B cell (primary cell): ENCODE measurements at regions not wholly inside any gene's neighbourhood (a gene's known extent, or its start where the extent isn't known, plus 50 kb on each side); places are given as distances from the start of the nearest gene placed in this dataset.

Source experiments
- ATAC-seq: fragments of 200-7000 bp; cut with Tn5 transposase; one replicate; pipeline ENCODE4 v1.10.0; 2021; ENCODE audit warnings: low read depth, mild to moderate bottlenecking, moderate number of reproducible peaks, moderate library complexity
- CTCF ChIA-PET: fragments of 350-600 bp; sonication (Branson Sonifier 250); formaldehyde crosslinking; loops from one replicate; lab custom pipeline; 2021; ENCODE audit warnings: antibody characterized with exemption, inconsistent platforms; lab: Charles Lee
- POLR2A ChIA-PET: fragments of 350-600 bp; sonication (Branson Sonifier 250); formaldehyde crosslinking; loops from one replicate; lab custom pipeline; 2021; ENCODE audit warnings: antibody characterized with exemption; lab: Charles Lee
- DNase-seq: peaks from one replicate; pipeline ENCODE4 v3.0.0; 2013
- H2AFZ ChIP-seq: 2 replicates; pipeline ENCODE4 v1.6.1; 2012; ENCODE audit warnings: mild to moderate bottlenecking, low read depth, low read length; ENCODE audit not compliant: insufficient read depth, poor library complexity, severe bottlenecking
- H3K27ac ChIP-seq, 2 donors: 1 replicate in 1 of 2; 2 replicates in 1 of 2; pipeline ENCODE4 v1.5.1; 2012 to 2013; ENCODE audit warnings: low read length in 2 of 2, mild to moderate bottlenecking in 2 of 2, moderate library complexity in 1 of 2
- H3K27me3 ChIP-seq, 4 experiments: fragments of 200-600 bp in 1 of 4; sonication (generic) in 1 of 4; replicated peaks in 1 of 4; 1 replicate in 2 of 4; 2 replicates in 2 of 4; pipeline versions ENCODE4 v1.6.1 to v1.7.0; 2013 to 2016; ENCODE audit warnings: low read length in 3 of 4, mild to moderate bottlenecking in 2 of 4, mixed read lengths in 1 of 4, moderate library complexity in 1 of 4; ENCODE audit not compliant: insufficient read depth in 4 of 4, control insufficient read depth in 3 of 4; ENCODE audit errors: control extremely low read depth in 1 of 4
- H3K36me3 ChIP-seq, 2 experiments: replicated peaks in 1 of 2; 1 replicate in 1 of 2; 2 replicates in 1 of 2; pipeline versions ENCODE4 v1.6.1 to v1.7.1; 2013; ENCODE audit warnings: low read length in 1 of 2; ENCODE audit not compliant: insufficient read depth in 2 of 2, control insufficient read depth in 1 of 2; ENCODE audit errors: control extremely low read depth in 1 of 2, extremely low read depth in 1 of 2
- H3K4me1 ChIP-seq, 2 donors: fragments of 200-600 bp in 1 of 2; sonication (generic) in 1 of 2; 1 replicate in 1 of 2; 2 replicates in 1 of 2; pipeline versions ENCODE4 v1.5.1 to v1.6.1; 2013 to 2017; ENCODE audit warnings: low read length in 2 of 2; ENCODE audit not compliant: control insufficient read depth in 2 of 2, insufficient read depth in 2 of 2
- H3K4me2 ChIP-seq: replicated peaks from 2 replicates; pipeline ENCODE3; 2012; ENCODE audit warnings: mild to moderate bottlenecking, low read depth, low read length; ENCODE audit not compliant: poor library complexity, severe bottlenecking
- H3K4me3 ChIP-seq, 5 experiments: fragments of 200-600 bp in 1 of 5; sonication (generic) in 1 of 5; 1 replicate in 3 of 5; 2 replicates in 2 of 5; pipeline versions ENCODE4 v1.5.1 to v1.7.0; 2011 to 2016; ENCODE audit warnings: low read length in 4 of 5, mild to moderate bottlenecking in 4 of 5, low read depth in 2 of 5, control low read depth in 1 of 5, moderate library complexity in 1 of 5; ENCODE audit not compliant: insufficient read depth in 1 of 5; ENCODE audit errors: control extremely low read depth in 1 of 5, extremely low read depth in 1 of 5
- H3K79me2 ChIP-seq: fragments of 200-600 bp; sonication (generic); one replicate; pipeline ENCODE4 v1.6.0; 2016; ENCODE audit warnings: low read length; ENCODE audit not compliant: control insufficient read depth, insufficient read depth
- H3K9ac ChIP-seq: fragments of 200-600 bp; sonication (generic); 2 replicates; pipeline ENCODE4 v1.6.1; 2017; ENCODE audit warnings: mild to moderate bottlenecking, low read length, moderate library complexity
- H3K9me3 ChIP-seq, 3 donors: one replicate each; pipeline versions ENCODE4 v1.6.1 to v1.7.1; 2013; ENCODE audit warnings: low read length in 2 of 3; ENCODE audit not compliant: control insufficient read depth in 2 of 3, insufficient read depth in 1 of 3; ENCODE audit errors: control extremely low read depth in 1 of 3
- H4K20me1 ChIP-seq: 2 replicates; pipeline ENCODE4 v1.6.0; 2012; ENCODE audit warnings: mild to moderate bottlenecking, low read length; ENCODE audit not compliant: insufficient read depth, control insufficient read depth, poor library complexity, severe bottlenecking
- H3K27ac Mint-ChIP-seq: one replicate; pipeline ENCODE4 v1.8.0; 2021; ENCODE audit warnings: mixed read lengths
- H3K27me3 Mint-ChIP-seq: one replicate; pipeline ENCODE4 v1.8.0; 2021; ENCODE audit warnings: mixed read lengths
- H3K4me1 Mint-ChIP-seq: one replicate; pipeline ENCODE4 v1.8.0; 2021; ENCODE audit warnings: mixed read lengths
- H3K4me3 Mint-ChIP-seq: one replicate; pipeline ENCODE4 v1.8.0; 2021; ENCODE audit warnings: mixed read lengths
- H3K9me3 Mint-ChIP-seq: one replicate; pipeline ENCODE4 v1.8.0; 2022; ENCODE audit warnings: mixed read lengths; ENCODE audit not compliant: insufficient read depth
- EZH2 ChIP-seq: IDR thresholded peaks from 2 replicates; pipeline ENCODE4 v1.6.1; 2012; ENCODE audit warnings: borderline replicate concordance, low read depth, mild to moderate bottlenecking, moderate library complexity, low read length; ENCODE audit not compliant: insufficient read depth, poor library complexity, severe bottlenecking
- WGBS: methylation state at CpG from one replicate; pipeline ENCODE4 v1.1.5; 2013; ENCODE audit warnings: missing lambda C conversion rate; ENCODE audit not compliant: insufficient coverage; 5-methylcytosine and 5-hydroxymethylcytosine counted together
- intact Hi-C: fragments of 100-400 bp; cut with micrococcal nuclease; formaldehyde crosslinking; loops from one replicate; pipeline ENCODE4 v1.10.0; 2022
- TF ChIP-seq, protein P1 (sequence below): fragments of 200-600 bp; IDR thresholded peaks from one replicate; pipeline ENCODE4 v1.8.0; 2022; ENCODE audit warnings: antibody characterized with exemption, mild to moderate bottlenecking

DNA sequence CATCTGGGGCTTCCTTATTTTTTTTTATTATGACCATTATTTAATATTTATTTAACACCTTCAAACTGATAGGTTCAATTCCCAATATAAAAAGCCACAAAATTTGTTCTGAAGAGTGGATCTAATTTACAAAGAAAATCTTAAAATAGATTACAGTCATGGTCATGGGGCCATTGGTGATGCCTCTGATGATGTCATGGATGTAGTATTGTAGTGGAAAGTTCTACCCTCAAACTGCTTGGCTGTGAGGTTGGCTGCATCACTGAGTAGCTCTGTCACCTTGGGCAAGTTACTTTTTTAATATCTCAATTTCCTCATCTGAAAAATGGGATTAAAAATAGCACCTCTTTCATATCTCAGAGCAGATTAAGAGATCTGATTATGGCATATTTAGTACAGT is 128.5 kb downstream of the DKK1 start:
- DNase-seq (no peak), ATAC-seq (no peak)
- H3K4me1 ChIP-seq: peaks cover 0 to under 1% of the 10 kb centered on the region in 2 donors
- H3K27ac ChIP-seq: no peak overlapping the region
- no peaks in the 10 kb centered on the region for H4K20me1 ChIP-seq
- intact Hi-C loops: no loop called here
- no peaks in the 10 kb centered on the region for H3K9me3 Mint-ChIP-seq
- no peaks in the 10 kb centered on the region for H3K79me2 ChIP-seq
- no peaks in the 10 kb centered on the region for H3K27me3 ChIP-seq
- ChIA-PET POLR2A (no interaction called here), CTCF (no interaction called here)
- H3K9me3 ChIP-seq: no peaks in the 10 kb centered on the region
- H3K27ac Mint-ChIP-seq: no peak overlapping the region
- H3K4me3 ChIP-seq: no peak overlapping the region
- no peaks in the 10 kb centered on the region for H3K36me3 ChIP-seq
- H3K4me1 Mint-ChIP-seq: peaks cover under 1% of the 10 kb centered on the region
- H3K4me2 ChIP-seq: no peak overlapping the region
- no peak overlapping the region for H2AFZ ChIP-seq
- H3K27me3 Mint-ChIP-seq: no peaks in the 10 kb centered on the region
- H3K4me3 Mint-ChIP-seq: no peak overlapping the region
- H3K9ac ChIP-seq: no peak overlapping the region
- no peak for TF ChIP-seq EZH2
- TF ChIP-seq, protein P1, sequence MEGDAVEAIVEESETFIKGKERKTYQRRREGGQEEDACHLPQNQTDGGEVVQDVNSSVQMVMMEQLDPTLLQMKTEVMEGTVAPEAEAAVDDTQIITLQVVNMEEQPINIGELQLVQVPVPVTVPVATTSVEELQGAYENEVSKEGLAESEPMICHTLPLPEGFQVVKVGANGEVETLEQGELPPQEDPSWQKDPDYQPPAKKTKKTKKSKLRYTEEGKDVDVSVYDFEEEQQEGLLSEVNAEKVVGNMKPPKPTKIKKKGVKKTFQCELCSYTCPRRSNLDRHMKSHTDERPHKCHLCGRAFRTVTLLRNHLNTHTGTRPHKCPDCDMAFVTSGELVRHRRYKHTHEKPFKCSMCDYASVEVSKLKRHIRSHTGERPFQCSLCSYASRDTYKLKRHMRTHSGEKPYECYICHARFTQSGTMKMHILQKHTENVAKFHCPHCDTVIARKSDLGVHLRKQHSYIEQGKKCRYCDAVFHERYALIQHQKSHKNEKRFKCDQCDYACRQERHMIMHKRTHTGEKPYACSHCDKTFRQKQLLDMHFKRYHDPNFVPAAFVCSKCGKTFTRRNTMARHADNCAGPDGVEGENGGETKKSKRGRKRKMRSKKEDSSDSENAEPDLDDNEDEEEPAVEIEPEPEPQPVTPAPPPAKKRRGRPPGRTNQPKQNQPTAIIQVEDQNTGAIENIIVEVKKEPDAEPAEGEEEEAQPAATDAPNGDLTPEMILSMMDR: no peak

DNA sequence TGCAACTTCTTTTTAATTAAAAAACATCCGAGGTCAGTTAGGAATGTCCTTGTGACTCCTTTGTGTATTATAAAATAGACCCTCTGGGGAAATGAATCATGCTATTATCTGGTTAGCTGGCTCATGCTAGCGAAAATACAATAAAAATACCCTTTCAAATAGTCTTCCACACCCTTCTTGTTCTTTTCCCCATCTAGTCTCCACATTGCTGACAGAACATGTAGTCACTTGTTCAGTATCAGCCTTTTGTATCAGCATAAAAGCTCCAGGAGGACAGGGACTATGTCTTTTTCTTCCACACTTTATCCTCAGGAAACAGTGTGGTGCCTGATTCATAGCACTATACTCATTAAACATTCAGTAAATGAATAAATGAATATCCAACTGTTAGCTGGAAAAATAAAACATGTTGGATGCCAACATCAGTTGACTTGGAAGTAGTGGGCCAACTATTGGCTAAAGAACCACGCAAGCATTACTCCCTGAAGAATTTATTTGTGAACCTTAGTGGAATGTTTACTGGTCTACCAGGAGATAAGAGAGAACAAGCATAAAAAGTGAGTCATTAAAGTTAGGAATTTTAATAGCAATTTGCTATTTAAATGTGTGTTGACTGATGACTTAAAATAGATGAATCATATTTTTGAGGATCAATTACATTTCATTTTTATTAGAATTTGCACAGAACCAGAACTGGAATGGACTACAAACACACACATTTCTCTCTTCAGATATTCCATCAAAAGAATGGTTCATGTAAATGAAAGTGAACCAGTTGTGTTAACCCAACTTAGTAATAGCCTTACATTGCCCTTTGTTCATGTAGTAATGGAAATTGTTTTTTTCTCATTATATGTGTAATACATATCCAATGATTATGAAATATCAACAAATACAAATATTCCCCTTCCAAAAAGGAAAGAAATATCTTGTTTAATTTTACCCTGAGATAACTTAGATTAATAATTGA is 129.6 kb downstream of the DKK1 start:
- H3K4me1 ChIP-seq: no peaks in the 10 kb centered on the region
- H3K9me3 ChIP-seq: no peaks in the 10 kb centered on the region
- H2AFZ ChIP-seq: no peak overlapping the region
- ATAC-seq (no peak), DNase-seq (no peak)
- no peak for TF ChIP-seq EZH2
- TF ChIP-seq, protein P1: no peak
- H3K4me2 ChIP-seq: no peak overlapping the region
- ChIA-PET POLR2A (no interaction called here), CTCF (no interaction called here)
- no peaks in the 10 kb centered on the region for H3K36me3 ChIP-seq
- no peak overlapping the region for H3K27ac ChIP-seq
- Mint-ChIP-seq H3K4me3 (no peak overlapping the region), H3K9me3 (no peaks in the 10 kb centered on the region), H3K27ac (no peak overlapping the region), H3K27me3 (no peaks in the 10 kb centered on the region), H3K4me1 (no peaks in the 10 kb centered on the region)
- no peaks in the 10 kb centered on the region for H3K27me3 ChIP-seq
- no peaks in the 10 kb centered on the region for H3K79me2 ChIP-seq
- H3K9ac ChIP-seq: no peak overlapping the region
- no peaks in the 10 kb centered on the region for H4K20me1 ChIP-seq
- intact Hi-C loops: no loop called here
- H3K4me3 ChIP-seq: no peak overlapping the region
- 33% methylated on average over 1 of the region's 3 CpGs for WGBS
